Activated CD4-positive, alpha-beta T cell treated with anti-CD3 and anti-CD28 coated beads for 36 hours (primary cell): ENCODE measurements at regions not wholly inside any gene's neighbourhood (a gene's known extent, or its start where the extent isn't known, plus 50 kb on each side); places are given as distances from the start of the nearest gene placed in this dataset.

ENCODE experiments used
- ATAC-seq: fragments of 200-7000 bp; cut with Tn5 transposase; one replicate; pipeline ENCODE4 v1.10.0; 2021; ENCODE audit warnings: mild to moderate bottlenecking, moderate library complexity
- CTCF ChIA-PET: fragments of 350-600 bp; sonication (Branson Sonifier 250); formaldehyde crosslinking; loops from one replicate; lab custom pipeline; 2021; ENCODE audit warnings: antibody characterized with exemption; lab: Charles Lee
- POLR2A ChIA-PET: fragments of 350-600 bp; sonication (Branson Sonifier 250); formaldehyde crosslinking; loops from one replicate; lab custom pipeline; 2021; ENCODE audit warnings: antibody characterized with exemption, inconsistent platforms; lab: Charles Lee
- DNase-seq: peaks from one replicate; pipeline ENCODE4 v3.0.0-alpha.2; 2020
- H3K27ac Mint-ChIP-seq: one replicate; pipeline ENCODE4 v1.8.0; 2021; ENCODE audit warnings: mixed read lengths
- H3K27me3 Mint-ChIP-seq: one replicate; pipeline ENCODE4 v1.8.0; 2021; ENCODE audit warnings: mixed read lengths
- H3K36me3 Mint-ChIP-seq: one replicate; pipeline ENCODE4 v1.8.0; 2021; ENCODE audit warnings: low read depth, mixed read lengths
- H3K4me1 Mint-ChIP-seq: one replicate; pipeline ENCODE4 v1.8.0; 2021; ENCODE audit warnings: mixed read lengths
- H3K4me3 Mint-ChIP-seq: one replicate; pipeline ENCODE4 v1.8.0; 2021; ENCODE audit warnings: mild to moderate bottlenecking, moderate library complexity, mixed read lengths
- H3K9me3 Mint-ChIP-seq: one replicate; pipeline ENCODE4 v1.8.0; 2021; ENCODE audit warnings: low read depth, mixed read lengths
- intact Hi-C, 2 experiments: fragments of 100-400 bp; cut with DNase I in 1 of 2; cut with micrococcal nuclease in 1 of 2; formaldehyde crosslinking; loops; one replicate each; pipeline versions ENCODE4 v1.14.2 to v1.15.1; 2022 to 2024; cut with DNase I, micrococcal nuclease

DNA sequence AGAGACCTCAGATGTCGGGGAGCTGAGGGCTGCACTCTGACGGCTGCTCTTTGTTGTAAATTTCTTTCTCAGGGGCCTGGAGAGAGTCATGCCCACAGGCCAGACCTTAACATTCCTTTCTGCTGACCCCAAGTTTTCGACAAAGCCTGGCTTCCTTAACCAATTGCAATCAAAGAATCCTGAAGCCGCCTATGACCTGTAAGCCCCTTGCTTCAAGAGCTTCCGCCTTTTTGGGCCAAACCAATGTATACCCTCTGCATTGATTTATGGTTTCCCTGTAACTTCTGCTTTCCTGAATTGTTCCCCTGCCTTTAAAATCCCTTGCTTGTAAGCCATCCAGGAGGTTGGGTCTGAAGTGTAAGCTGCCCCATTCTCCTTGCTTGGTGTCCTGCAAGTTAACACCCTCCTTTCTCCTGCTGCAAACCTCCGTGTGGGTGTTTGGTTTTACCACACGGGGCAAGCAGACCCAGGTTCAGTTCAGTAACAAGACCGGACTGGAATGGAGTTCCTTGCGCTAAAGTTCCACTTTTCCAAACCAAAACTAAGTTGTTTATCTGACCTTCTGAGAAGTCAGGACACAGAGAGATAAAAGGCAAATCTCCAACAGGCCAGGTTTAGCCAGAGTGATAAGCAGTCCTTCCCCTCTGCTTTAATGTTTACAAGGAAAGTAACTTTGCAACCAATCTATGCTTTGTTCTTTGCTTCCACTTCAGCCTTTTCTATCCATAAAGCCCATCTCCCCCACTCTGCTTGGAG is 141.6 kb downstream of the KCNJ12 start:
- Mint-ChIP-seq H3K27me3 (peaks cover 11% of the 10 kb centered on the region), H3K27ac (no peak overlapping the region), H3K4me3 (no peak overlapping the region), H3K4me1 (no peaks in the 10 kb centered on the region), H3K36me3 (no peaks in the 10 kb centered on the region), H3K9me3 (no peaks in the 10 kb centered on the region)
- DNase-seq: no peak
- intact Hi-C loops: no loop called here
- ChIA-PET CTCF (interaction anchor here (0.6 kb wide), 1 partner anchor 20 kb away, joined by 3 read pairs; no protein-coding TSS in a partner anchor), POLR2A (no interaction called here)
- ATAC-seq: no peak

DNA sequence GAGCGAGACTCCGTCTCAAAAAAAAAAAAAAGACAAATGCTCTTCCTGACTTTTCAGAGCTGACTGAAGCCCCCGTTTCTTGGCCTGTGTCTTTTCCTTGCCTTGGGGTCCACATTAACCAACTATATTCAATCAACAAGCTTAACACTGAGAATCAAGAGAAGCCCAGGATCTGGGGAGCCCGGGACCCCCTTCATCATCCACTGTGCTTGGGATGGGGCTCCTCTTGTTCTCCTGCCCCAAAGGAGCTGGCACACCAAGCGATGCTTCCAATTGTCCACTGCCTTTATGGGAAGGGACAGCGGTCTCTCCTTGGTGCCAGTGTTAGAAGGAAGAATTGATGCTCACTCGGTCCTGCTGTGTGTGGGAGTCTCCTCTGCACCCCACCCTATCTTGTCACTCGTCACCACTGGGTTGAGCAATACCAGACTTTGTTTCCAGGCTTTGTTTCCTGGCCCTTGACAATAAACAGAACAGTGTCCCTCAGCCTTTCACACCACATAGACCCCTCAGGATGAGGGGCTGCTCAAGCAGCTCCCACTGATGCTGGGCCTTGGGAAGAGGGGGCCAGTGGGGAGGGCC is 146.7 kb downstream of the KCNJ12 start:
- no peaks in the 10 kb centered on the region for H3K9me3 Mint-ChIP-seq

DNA sequence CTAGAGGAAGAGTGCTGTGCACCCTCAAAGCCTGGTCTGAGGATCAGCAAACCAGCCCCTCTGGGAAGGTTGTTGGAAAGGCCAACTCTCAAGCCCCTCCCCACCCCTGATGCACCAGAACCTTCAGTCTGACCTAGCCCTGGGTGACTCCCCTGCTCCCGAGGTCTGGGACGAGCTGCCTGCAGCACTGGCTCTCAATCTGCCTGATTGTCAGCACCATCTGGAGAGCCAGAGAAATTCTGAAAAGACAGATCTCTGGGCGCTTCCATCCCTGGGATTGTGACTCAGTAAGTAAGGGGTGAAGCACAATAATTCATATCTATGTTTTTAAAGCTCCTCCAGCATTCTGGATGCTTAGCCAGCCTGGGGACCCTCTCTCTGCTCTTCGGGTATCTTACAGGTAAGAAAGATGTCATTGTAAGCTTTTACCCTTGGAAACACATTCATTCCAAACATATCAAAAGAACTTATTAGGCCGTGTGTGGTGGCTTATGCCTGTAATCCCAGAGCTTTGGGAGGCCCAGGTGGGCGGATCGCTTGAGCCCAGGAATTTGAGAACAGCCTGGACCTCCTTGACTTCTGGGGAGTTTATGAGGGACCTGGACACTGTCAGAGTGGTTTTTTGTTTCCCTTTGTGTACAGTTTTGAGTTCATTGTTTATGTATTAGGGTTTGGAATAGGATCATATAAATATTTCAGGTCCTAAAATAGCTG is 147.5 kb downstream of the KCNJ12 start:
- POLR2A ChIA-PET: no interaction called here
- DNase-seq (no peak), ATAC-seq (no peak)
- Mint-ChIP-seq H3K27me3 (peaks cover 11% of the 10 kb centered on the region), H3K9me3 (no peaks in the 10 kb centered on the region), H3K27ac (no peak overlapping the region), H3K4me3 (no peak overlapping the region), H3K4me1 (no peaks in the 10 kb centered on the region), H3K36me3 (no peaks in the 10 kb centered on the region)
- intact Hi-C loops: no loop called here
- CTCF ChIA-PET: no interaction called here

More for the DNA sequence above, 146.7 kb downstream of the KCNJ12 start:
- no peak overlapping the region for H3K27ac Mint-ChIP-seq
- H3K27me3 Mint-ChIP-seq: peaks cover 12% of the 10 kb centered on the region
- no peak for DNase-seq
- POLR2A ChIA-PET: no interaction called here
- no peak for ATAC-seq
- no peaks in the 10 kb centered on the region for H3K4me1 Mint-ChIP-seq
- CTCF ChIA-PET: no interaction called here
- no peak overlapping the region for H3K4me3 Mint-ChIP-seq
- H3K36me3 Mint-ChIP-seq: no peaks in the 10 kb centered on the region
- intact Hi-C loops: no loop called here

- ChIA-PET POLR2A (no interaction called here), CTCF (interaction anchor here (0.6 to 2.2 kb wide), 2 partner anchors 11 to 25 kb away, joined by 4 to 6 read pairs; no protein-coding TSS in a partner anchor)
- intact Hi-C loops: no loop called here
- Mint-ChIP-seq H3K27me3 (peaks cover 9% of the 10 kb centered on the region), H3K4me1 (no peaks in the 10 kb centered on the region), H3K27ac (no peak overlapping the region), H3K9me3 (no peaks in the 10 kb centered on the region), H3K36me3 (no peaks in the 10 kb centered on the region), H3K4me3 (no peak overlapping the region)
- ATAC-seq (no peak), DNase-seq (no peak)
Observed at GRCh38 chr17:21524211-21524591, 148.0 kb downstream of the KCNJ12 start.

DNA sequence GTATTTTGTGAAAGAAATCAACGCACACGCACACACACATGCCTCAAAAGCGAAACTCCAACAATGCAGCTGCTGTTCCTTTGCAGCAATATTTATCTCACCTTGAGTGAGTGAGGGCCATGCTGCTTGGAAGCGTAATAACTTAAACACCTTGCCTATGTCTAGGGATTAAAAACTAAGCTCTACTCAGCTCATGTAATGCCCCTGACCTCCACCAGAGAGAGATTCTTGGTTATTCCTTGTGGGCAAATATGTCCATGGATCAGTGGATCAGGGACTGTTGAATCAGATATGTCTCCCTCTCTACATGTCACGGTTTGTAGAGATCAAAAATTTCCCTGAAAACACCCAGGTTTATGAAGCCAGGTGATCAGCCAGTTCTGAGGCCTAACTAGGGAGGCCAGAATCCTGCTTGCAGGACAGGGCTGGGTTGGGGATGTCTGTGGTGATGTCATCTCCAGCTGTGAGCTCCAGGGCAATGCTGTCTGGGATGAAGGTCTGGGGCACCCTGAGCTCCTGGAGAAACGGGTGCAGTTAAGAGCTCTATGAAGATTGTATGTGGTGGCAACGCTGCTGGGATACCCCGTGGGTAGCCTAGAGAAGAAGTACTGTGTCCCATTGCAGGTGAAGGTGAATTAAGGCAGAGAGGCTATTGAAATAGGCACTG is 149.4 kb downstream of the KCNJ12 start:
- CTCF ChIA-PET: interaction anchor here (1.0 to 2.2 kb wide), 2 partner anchors 10 to 12 kb away, joined by 3 to 6 read pairs; no protein-coding TSS in a partner anchor
- ATAC-seq (no peak), DNase-seq (no peak)
- intact Hi-C loops: no loop called here
- H3K9me3 Mint-ChIP-seq: no peaks in the 10 kb centered on the region
- H3K36me3 Mint-ChIP-seq: no peaks in the 10 kb centered on the region
- H3K27me3 Mint-ChIP-seq: peaks cover 6% of the 10 kb centered on the region
- no peaks in the 10 kb centered on the region for H3K4me1 Mint-ChIP-seq
- H3K4me3 Mint-ChIP-seq: no peak overlapping the region
- no peak overlapping the region for H3K27ac Mint-ChIP-seq
- POLR2A ChIA-PET: no interaction called here

DNA sequence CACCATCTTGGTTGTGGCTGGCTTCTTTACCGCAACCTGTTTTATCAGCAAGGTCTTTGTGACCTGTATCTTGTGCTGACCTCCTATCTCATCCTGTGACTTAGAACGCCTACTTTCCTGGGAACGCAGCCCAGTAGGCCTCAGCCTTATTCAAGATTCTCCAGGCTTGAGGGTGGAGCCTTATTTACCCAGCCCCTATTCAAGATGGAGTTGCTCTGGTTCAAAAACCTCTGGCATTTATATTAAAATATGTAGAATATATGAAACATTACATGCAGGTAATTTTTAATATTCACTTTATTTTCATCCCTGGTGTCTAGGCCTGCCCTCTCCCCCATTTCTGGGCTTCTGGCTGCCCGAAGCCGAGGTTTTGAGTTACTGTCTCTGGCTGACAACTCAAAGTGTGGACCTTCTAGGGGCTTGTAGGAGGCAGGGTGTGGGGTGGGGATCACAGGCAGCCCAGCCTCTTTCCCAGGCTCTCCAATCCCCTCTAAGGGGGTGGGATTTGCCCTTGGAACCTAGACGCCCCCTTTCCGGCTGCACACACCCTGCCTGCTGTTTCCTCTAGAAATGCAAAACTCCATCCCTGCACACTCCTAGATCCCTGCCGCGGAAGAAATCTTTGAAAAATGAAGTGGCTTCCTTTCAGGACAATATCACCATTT is 152.0 kb downstream of the KCNJ12 start:
- H3K9me3 Mint-ChIP-seq: no peaks in the 10 kb centered on the region
- H3K27me3 Mint-ChIP-seq: peaks cover 2% of the 10 kb centered on the region
- intact Hi-C loops: no loop called here
- CTCF ChIA-PET: interaction anchor here (1.6 kb wide), 1 partner anchor 15 kb away, joined by 3 read pairs; no protein-coding TSS in a partner anchor
- DNase-seq (no peak), ATAC-seq (no peak)
- peaks cover 6% of the 10 kb centered on the region for H3K4me1 Mint-ChIP-seq
- H3K4me3 Mint-ChIP-seq: no peak overlapping the region
- H3K27ac Mint-ChIP-seq: no peak overlapping the region
- H3K36me3 Mint-ChIP-seq: peaks cover 7% of the 10 kb centered on the region
- POLR2A ChIA-PET: no interaction called here

- Mint-ChIP-seq H3K9me3 (no peaks in the 10 kb centered on the region), H3K27me3 (no peaks in the 10 kb centered on the region), H3K4me1 (peaks cover 16% of the 10 kb centered on the region), H3K27ac (no peak overlapping the region), H3K36me3 (peaks cover 24% of the 10 kb centered on the region), H3K4me3 (no peak overlapping the region)
- ATAC-seq (no peak), DNase-seq (no peak)
- ChIA-PET POLR2A (no interaction called here), CTCF (no interaction called here)
- intact Hi-C loops: no loop called here
Observed at GRCh38 chr17:21530311-21530710, 154.2 kb downstream of the KCNJ12 start.

DNA sequence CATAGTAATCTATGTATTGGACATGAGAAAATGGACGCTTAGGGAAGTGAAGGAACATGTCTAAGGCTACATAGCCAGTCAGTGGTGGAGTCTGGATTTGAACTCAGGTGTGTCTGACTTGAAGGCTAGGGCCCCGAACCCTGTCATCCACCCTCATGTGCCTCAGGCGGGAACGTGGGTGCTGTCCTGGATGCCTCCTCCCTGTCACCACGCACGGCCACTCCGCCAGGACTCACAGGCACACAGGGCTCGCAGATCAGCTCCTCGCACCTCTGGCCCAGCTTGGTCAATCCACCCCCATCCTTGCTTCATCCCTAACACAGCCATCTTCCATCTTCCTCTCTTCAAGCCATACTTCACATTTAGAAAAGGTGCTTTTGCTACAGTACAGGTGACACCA is 154.7 kb downstream of the KCNJ12 start:
- ATAC-seq (no peak), DNase-seq (no peak)
- ChIA-PET CTCF (interaction anchor here (0.9 to 1.0 kb wide), 2 partner anchors 12 to 74 kb away, joined by 3 read pairs; no protein-coding TSS in a partner anchor), POLR2A (no interaction called here)
- intact Hi-C loops: no loop called here
- Mint-ChIP-seq H3K27me3 (no peaks in the 10 kb centered on the region), H3K27ac (no peak overlapping the region), H3K4me1 (peaks cover 16% of the 10 kb centered on the region), H3K4me3 (no peak overlapping the region), H3K36me3 (peaks cover 27% of the 10 kb centered on the region), H3K9me3 (no peaks in the 10 kb centered on the region)

DNA sequence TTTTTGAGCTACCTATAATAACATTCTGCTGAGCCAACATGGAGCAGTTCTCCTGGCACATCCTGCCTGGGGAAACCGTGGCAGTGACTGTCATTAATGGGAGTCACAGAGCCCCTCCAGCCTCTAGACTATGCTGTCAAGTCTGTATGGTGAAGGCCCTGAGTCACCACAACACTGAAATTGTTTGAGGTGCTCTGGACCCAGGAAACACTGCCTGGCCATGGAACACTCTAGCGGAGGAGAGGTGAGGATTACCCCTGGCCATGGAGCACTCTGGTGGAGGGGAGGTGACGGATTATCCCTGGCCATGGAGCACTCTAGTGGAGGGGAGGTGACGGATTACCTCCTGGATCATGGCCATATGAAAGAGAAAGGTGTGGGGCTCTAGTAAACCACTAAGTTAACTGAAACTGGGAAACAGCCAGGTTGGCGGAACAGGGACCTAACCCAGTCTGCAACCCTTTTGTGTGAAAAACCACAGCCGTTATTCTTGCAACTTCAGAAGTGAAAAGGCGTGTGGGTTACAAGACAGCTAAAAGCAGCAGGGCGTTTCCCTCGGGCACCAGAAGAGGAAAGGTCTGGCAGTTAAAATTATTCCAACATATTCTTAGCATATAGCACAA is 156.7 kb downstream of the KCNJ12 start:
- intact Hi-C loops: no loop called here
- Mint-ChIP-seq H3K36me3 (peaks cover 44% of the 10 kb centered on the region), H3K27me3 (no peaks in the 10 kb centered on the region), H3K9me3 (peaks cover 10% of the 10 kb centered on the region), H3K4me1 (peaks cover 16% of the 10 kb centered on the region), H3K4me3 (no peak overlapping the region), H3K27ac (no peak overlapping the region)
- CTCF ChIA-PET: interaction anchor here (0.6 to 1.7 kb wide), 3 partner anchors 17 to 256 kb away, joined by 3 to 5 read pairs (median 4); no protein-coding TSS in a partner anchor
- peak; percentile 61 for ATAC-seq
- POLR2A ChIA-PET: no interaction called here
- peak; percentile 26 for DNase-seq

- Mint-ChIP-seq H3K36me3 (peaks cover 66% of the 10 kb centered on the region), H3K4me1 (peaks cover 32% of the 10 kb centered on the region)
- POLR2A ChIA-PET: no interaction called here
Observed at GRCh38 chr17:21535686-21536375, 156.5 kb upstream of the KCNJ18 start.

More at GRCh38 chr17:21535686-21536375, 156.5 kb upstream of the KCNJ18 start:
- ATAC-seq (no peak), DNase-seq (no peak)
- no peaks in the 10 kb centered on the region for H3K27me3 Mint-ChIP-seq
- CTCF ChIA-PET: no interaction called here
- H3K27ac Mint-ChIP-seq: no peak overlapping the region
- peaks cover 10% of the 10 kb centered on the region for H3K9me3 Mint-ChIP-seq
- no peak overlapping the region for H3K4me3 Mint-ChIP-seq
- intact Hi-C loops: no loop called here
